ENCODE measurements at regions not wholly inside any gene's neighbourhood (a gene's known extent, or its start where the extent isn't known, plus 50 kb on each side); places are given as distances from the start of the nearest gene placed in this dataset.

- in situ Hi-C loops (cut with HindIII; ENCODE audit: extremely low pct_ligation_motif_present, low pct_unique_long_range_greater_than_20kb) (no loop called here), intact Hi-C loops (cut with micrococcal nuclease; ENCODE audit: unreplicated experiment) (no loop called here)
- ATAC-seq (no peak), FAIRE-seq (no peak), DNase-seq (ENCODE audit: low spot score) (no peak)
- WGBS (ENCODE audit: low lambda C conversion rate) = 23% methylated on average over 4 of the region's 4 CpGs
- no peak overlapping the region for H3K4me2 ChIP-seq (ENCODE audit: low read depth, low read length)
- H3K4me3 ChIP-seq (replicated peaks in 1 of 3; ENCODE audit: insufficient read depth in 1 of 3, low read depth in 2 of 3, low read length in 3 of 3) = no peak overlapping the region
- no peaks in the 10 kb centered on the region for H3K4me1 ChIP-seq (ENCODE audit: insufficient read depth, low read length)
- H3K27ac ChIP-seq (ENCODE audit: extremely low read length, insufficient read depth, low read length) = no peak overlapping the region
- no peaks in the 10 kb centered on the region for H3K79me2 ChIP-seq (ENCODE audit: insufficient read depth, low read length)
- no peak overlapping the region for H3K9ac ChIP-seq (ENCODE audit: insufficient read depth, low read depth, low read length)
- ChIA-PET POLR2A (no interaction called here), CTCF (ENCODE audit: low intra/inter-chr PET ratio, low total read pairs) (no interaction called here)
- no TSS peak for BruUV-seq (replicated peaks)
- TF ChIP-seq SP2 (CRISPR knock-in tag; IDR thresholded peaks at IDR 0.05) = no peak
- TF ChIP-seq, protein P1, sequence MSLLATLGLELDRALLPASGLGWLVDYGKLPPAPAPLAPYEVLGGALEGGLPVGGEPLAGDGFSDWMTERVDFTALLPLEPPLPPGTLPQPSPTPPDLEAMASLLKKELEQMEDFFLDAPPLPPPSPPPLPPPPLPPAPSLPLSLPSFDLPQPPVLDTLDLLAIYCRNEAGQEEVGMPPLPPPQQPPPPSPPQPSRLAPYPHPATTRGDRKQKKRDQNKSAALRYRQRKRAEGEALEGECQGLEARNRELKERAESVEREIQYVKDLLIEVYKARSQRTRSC (CRISPR knock-in tag; IDR thresholded peaks at IDR 0.05; ENCODE audit: low read depth) = no peak
- TF ChIP-seq, protein P2, sequence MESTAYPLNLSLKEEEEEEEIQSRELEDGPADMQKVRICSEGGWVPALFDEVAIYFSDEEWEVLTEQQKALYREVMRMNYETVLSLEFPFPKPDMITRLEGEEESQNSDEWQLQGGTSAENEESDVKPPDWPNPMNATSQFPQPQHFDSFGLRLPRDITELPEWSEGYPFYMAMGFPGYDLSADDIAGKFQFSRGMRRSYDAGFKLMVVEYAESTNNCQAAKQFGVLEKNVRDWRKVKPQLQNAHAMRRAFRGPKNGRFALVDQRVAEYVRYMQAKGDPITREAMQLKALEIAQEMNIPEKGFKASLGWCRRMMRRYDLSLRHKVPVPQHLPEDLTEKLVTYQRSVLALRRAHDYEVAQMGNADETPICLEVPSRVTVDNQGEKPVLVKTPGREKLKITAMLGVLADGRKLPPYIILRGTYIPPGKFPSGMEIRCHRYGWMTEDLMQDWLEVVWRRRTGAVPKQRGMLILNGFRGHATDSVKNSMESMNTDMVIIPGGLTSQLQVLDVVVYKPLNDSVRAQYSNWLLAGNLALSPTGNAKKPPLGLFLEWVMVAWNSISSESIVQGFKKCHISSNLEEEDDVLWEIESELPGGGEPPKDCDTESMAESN (CRISPR knock-in tag; conservative IDR thresholded peaks at IDR 0.05) = no peak
- TF ChIP-seq GABPA (IDR thresholded peaks at IDR 0.05; ENCODE audit: low read depth, low read length) = no peak
- no peak for TF ChIP-seq GABPA (CRISPR knock-in tag; IDR thresholded peaks at IDR 0.05; ENCODE audit: low read depth)
- TF ChIP-seq NFKBIZ (CRISPR knock-in tag; IDR thresholded peaks at IDR 0.05) = no peak
- no peak for TF ChIP-seq BRCA1 (CRISPR knock-in tag; IDR thresholded peaks at IDR 0.05)
- no peak for TF ChIP-seq POLR2G (IDR thresholded peaks at IDR 0.05; ENCODE audit: low read depth, low read length)
- no peak for TF ChIP-seq SMAD3 (CRISPR knock-in tag; IDR thresholded peaks at IDR 0.05)
- no peak for TF ChIP-seq FOSL1 (CRISPR knock-in tag; IDR thresholded peaks at IDR 0.05; ENCODE audit: borderline replicate concordance)
- TF ChIP-seq FOSL2 (CRISPR knock-in tag; IDR thresholded peaks at IDR 0.05) = no peak
- TF ChIP-seq ZNF564 (CRISPR knock-in tag; IDR thresholded peaks at IDR 0.05) = no peak
- no peak for TF ChIP-seq SRSF1 (optimal IDR thresholded peaks at IDR 0.05; ENCODE audit: low read depth, low read length)
- no peak for TF ChIP-seq CHD2 (IDR thresholded peaks at IDR 0.05; ENCODE audit: low read depth, low read length)
- TF ChIP-seq, protein P3, sequence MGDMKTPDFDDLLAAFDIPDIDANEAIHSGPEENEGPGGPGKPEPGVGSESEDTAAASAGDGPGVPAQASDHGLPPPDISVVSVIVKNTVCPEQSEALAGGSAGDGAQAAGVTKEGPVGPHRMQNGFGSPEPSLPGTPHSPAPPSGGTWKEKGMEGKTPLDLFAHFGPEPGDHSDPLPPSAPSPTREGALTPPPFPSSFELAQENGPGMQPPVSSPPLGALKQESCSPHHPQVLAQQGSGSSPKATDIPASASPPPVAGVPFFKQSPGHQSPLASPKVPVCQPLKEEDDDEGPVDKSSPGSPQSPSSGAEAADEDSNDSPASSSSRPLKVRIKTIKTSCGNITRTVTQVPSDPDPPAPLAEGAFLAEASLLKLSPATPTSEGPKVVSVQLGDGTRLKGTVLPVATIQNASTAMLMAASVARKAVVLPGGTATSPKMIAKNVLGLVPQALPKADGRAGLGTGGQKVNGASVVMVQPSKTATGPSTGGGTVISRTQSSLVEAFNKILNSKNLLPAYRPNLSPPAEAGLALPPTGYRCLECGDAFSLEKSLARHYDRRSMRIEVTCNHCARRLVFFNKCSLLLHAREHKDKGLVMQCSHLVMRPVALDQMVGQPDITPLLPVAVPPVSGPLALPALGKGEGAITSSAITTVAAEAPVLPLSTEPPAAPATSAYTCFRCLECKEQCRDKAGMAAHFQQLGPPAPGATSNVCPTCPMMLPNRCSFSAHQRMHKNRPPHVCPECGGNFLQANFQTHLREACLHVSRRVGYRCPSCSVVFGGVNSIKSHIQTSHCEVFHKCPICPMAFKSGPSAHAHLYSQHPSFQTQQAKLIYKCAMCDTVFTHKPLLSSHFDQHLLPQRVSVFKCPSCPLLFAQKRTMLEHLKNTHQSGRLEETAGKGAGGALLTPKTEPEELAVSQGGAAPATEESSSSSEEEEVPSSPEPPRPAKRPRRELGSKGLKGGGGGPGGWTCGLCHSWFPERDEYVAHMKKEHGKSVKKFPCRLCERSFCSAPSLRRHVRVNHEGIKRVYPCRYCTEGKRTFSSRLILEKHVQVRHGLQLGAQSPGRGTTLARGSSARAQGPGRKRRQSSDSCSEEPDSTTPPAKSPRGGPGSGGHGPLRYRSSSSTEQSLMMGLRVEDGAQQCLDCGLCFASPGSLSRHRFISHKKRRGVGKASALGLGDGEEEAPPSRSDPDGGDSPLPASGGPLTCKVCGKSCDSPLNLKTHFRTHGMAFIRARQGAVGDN (CRISPR knock-in tag; IDR thresholded peaks at IDR 0.05) = no peak
- TF ChIP-seq ZNF17 (CRISPR knock-in tag; IDR thresholded peaks at IDR 0.05) = no peak
- TF ChIP-seq PTBP1 (IDR thresholded peaks at IDR 0.05; ENCODE audit: low read depth, low read length, poor library complexity, severe bottlenecking) = no peak
- no peak for TF ChIP-seq PHF21A (CRISPR knock-in tag; IDR thresholded peaks at IDR 0.05)
- no peak for TF ChIP-seq ZNF775 (CRISPR knock-in tag; IDR thresholded peaks at IDR 0.05; ENCODE audit: borderline replicate concordance)
- H4K20me1 ChIP-seq (ENCODE audit: insufficient read depth, low read length) = no peaks in the 10 kb centered on the region
- H3K27me3 ChIP-seq (ENCODE audit: control insufficient read depth in 1 of 2, insufficient read depth in 2 of 2, low read length in 2 of 2) = no peaks in the 10 kb centered on the region
- no peaks in the 10 kb centered on the region for H3K9me3 ChIP-seq (ENCODE audit: low read length)
- H2AFZ ChIP-seq (ENCODE audit: low read length) = no peak overlapping the region
- no peaks in the 10 kb centered on the region for H3K36me3 ChIP-seq (replicated peaks in 1 of 2; ENCODE audit: control insufficient read depth in 1 of 2, insufficient read depth in 2 of 2, low read length in 2 of 2)
Measured at GRCh38 chr12:105911966-105912365, 226.8 kb downstream of the NUAK1 start.
